Heart left ventricle (tissue), 13 donors: ENCODE measurements at regions not wholly inside any gene's neighbourhood (a gene's known extent, or its start where the extent isn't known, plus 50 kb on each side); places are given as distances from the start of the nearest gene placed in this dataset.

Experiments
- POLR2A ChIP-seq, 2 donors: fragments of 450-650 bp; IDR thresholded peaks; one replicate each; pipeline ENCODE4 v1.6.1; 2017; ENCODE audit warnings: antibody characterized with exemption in 2 of 2, mild to moderate bottlenecking in 2 of 2, moderate library complexity in 2 of 2
- TF ChIP-seq, protein P1 (sequence below), 12 donors: fragments of 200-600 bp; sonication (generic) in 4 of 12; IDR thresholded peaks; one replicate each; pipeline versions ENCODE4 v1.5.0 to v1.8.0; 2018 to 2022; ENCODE audit warnings: antibody characterized with exemption in 12 of 12, mild to moderate bottlenecking in 5 of 12
- donor health status: ischemic (EF 13 %, LVEDD 7.1; RV severe dilation, severe dysfunction).
- donor health status: DM: no; HTN: yes; CAD: no.
- donor health status: DM: no; HTN: no; CAD: no.
- donor health status: ischemic (EF 25% LVEDD 6.9; RV normal size, moderate dysfunction).
- donor health status: ischemic (EF 25% LVEDD 5.7; RV mildly dilated, moderate dysfunction).
- donor health status: ischemic (EF 35%, LVEDD 5.7; RV mildly dilated, moderate dysfunction).
- donor health status: nonischemic (EF 11% LVEDD 7.7; RV severe dilation, severe dysfunction).
- donor health status: DM: yes; HTN: yes; CAD: no.
- donor health status: PGD.
- donor health status: ischemic (EF 29% LVEDD 5.4; RV normal size, mild dysfunction).
- donor health status: nonischemic (EF 23%, LVEDD 6.1; RV moderate dilation, normal function).

DNA sequence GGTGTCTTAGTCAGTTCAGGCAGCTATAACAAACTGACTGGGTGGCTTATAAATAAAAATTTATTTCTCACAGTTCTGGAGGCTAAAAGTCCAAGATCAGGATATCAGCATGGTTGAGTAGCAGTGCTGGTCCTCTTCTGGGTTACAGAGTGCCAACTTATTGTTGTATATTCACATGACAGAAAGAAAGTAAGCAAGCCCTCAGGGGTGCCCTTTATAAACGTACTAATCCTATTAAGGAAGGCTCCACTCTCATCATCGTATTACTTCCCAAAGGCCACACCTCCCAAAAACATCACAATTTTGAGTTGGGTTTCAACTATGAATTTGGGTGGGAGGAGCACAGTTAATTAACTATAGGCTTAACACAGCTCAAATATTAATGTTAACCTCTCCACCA, 653.0 kb downstream of the DIPK2A start:
- TF ChIP-seq POLR2A (IDR thresholded peaks at IDR 0.05): no peak
- TF ChIP-seq, protein P1, sequence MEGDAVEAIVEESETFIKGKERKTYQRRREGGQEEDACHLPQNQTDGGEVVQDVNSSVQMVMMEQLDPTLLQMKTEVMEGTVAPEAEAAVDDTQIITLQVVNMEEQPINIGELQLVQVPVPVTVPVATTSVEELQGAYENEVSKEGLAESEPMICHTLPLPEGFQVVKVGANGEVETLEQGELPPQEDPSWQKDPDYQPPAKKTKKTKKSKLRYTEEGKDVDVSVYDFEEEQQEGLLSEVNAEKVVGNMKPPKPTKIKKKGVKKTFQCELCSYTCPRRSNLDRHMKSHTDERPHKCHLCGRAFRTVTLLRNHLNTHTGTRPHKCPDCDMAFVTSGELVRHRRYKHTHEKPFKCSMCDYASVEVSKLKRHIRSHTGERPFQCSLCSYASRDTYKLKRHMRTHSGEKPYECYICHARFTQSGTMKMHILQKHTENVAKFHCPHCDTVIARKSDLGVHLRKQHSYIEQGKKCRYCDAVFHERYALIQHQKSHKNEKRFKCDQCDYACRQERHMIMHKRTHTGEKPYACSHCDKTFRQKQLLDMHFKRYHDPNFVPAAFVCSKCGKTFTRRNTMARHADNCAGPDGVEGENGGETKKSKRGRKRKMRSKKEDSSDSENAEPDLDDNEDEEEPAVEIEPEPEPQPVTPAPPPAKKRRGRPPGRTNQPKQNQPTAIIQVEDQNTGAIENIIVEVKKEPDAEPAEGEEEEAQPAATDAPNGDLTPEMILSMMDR (IDR thresholded peaks at IDR 0.05): no peak
